Mesendoderm (in vitro differentiated cells): ENCODE measurements at regions not wholly inside any gene's neighbourhood (a gene's known extent, or its start where the extent isn't known, plus 50 kb on each side); places are given as distances from the start of the nearest gene placed in this dataset.

ENCODE experiments used
- DNase-seq: peaks from one replicate; pipeline ENCODE4 v3.0.0; 2013
- H2AK5ac ChIP-seq: 2 replicates; pipeline ENCODE4 v1.6.1; 2013; ENCODE audit warnings: low read length, inconsistent platforms
- H2BK120ac ChIP-seq: 2 replicates; pipeline ENCODE4 v1.6.1; 2013; ENCODE audit warnings: low read depth, mild to moderate bottlenecking, low read length, moderate library complexity, mixed read lengths
- H2BK15ac ChIP-seq: replicated peaks from 2 replicates; pipeline ENCODE4 v1.6.1; 2013; ENCODE audit warnings: low read depth, mild to moderate bottlenecking, moderate library complexity
- H2BK5ac ChIP-seq: 2 replicates; pipeline ENCODE4 v1.6.1; 2013; ENCODE audit warnings: low read length, inconsistent platforms
- H3K18ac ChIP-seq: 2 replicates; pipeline ENCODE4 v1.6.1; 2013; ENCODE audit warnings: mild to moderate bottlenecking, low read length, mixed read lengths
- H3K23ac ChIP-seq: one replicate; pipeline ENCODE4 v1.6.1; 2013; ENCODE audit warnings: low read length
- H3K27ac ChIP-seq: 2 replicates; pipeline ENCODE4 v1.5.1; 2013; ENCODE audit warnings: low read depth, mild to moderate bottlenecking, inconsistent platforms, low read length, moderate library complexity
- H3K27me3 ChIP-seq: 2 replicates; pipeline ENCODE4 v1.6.1; 2013; ENCODE audit warnings: low read length, control low read depth, mild to moderate bottlenecking, inconsistent platforms; ENCODE audit not compliant: insufficient read depth, poor library complexity
- H3K36me3 ChIP-seq: 2 replicates; pipeline ENCODE4 v1.6.1; 2013; ENCODE audit warnings: low read length, inconsistent platforms; ENCODE audit not compliant: control insufficient read depth, insufficient read depth
- H3K4ac ChIP-seq: one replicate; pipeline ENCODE4 v1.6.1; 2013; ENCODE audit warnings: low read depth, mild to moderate bottlenecking, low read length, moderate library complexity
- H3K4me1 ChIP-seq: 2 replicates; pipeline ENCODE4 v1.6.1; 2013; ENCODE audit warnings: low read depth, low read length, inconsistent platforms; ENCODE audit not compliant: control insufficient read depth
- H3K4me2 ChIP-seq: 2 replicates; pipeline ENCODE4 v1.6.1; 2013; ENCODE audit warnings: low read length
- H3K4me3 ChIP-seq: 2 replicates; pipeline ENCODE4 v1.5.1; 2013; ENCODE audit warnings: mild to moderate bottlenecking, low read length
- H3K56ac ChIP-seq: one replicate; pipeline ENCODE4 v1.6.1; 2013; ENCODE audit warnings: low read length
- H3K79me1 ChIP-seq: 2 replicates; pipeline ENCODE4 v1.6.1; 2013; ENCODE audit warnings: low read length, inconsistent platforms
- H3K79me2 ChIP-seq: 2 replicates; pipeline ENCODE4 v1.6.1; 2013; ENCODE audit warnings: mild to moderate bottlenecking, low read length; ENCODE audit not compliant: control insufficient read depth, insufficient read depth
- H3K9ac ChIP-seq: 2 replicates; pipeline ENCODE4 v1.6.1; 2013; ENCODE audit warnings: low read length, inconsistent platforms
- H4K5ac ChIP-seq: one replicate; pipeline ENCODE4 v1.6.1; 2013; ENCODE audit warnings: low read length
- H4K8ac ChIP-seq: one replicate; pipeline ENCODE4 v1.6.1; 2013; ENCODE audit warnings: low read depth, mild to moderate bottlenecking, control low read depth, low read length, moderate library complexity
- WGBS: extraction: QIAGEN DNeasy Blood & Tissue Kit; methylation state at CpG from one replicate; pipeline ENCODE4 v1.1.7; 2013; ENCODE audit warnings: low lambda C conversion rate, missing lambda C conversion rate; ENCODE audit not compliant: insufficient coverage; ENCODE audit errors: extremely low coverage; 5-methylcytosine and 5-hydroxymethylcytosine counted together

DNA sequence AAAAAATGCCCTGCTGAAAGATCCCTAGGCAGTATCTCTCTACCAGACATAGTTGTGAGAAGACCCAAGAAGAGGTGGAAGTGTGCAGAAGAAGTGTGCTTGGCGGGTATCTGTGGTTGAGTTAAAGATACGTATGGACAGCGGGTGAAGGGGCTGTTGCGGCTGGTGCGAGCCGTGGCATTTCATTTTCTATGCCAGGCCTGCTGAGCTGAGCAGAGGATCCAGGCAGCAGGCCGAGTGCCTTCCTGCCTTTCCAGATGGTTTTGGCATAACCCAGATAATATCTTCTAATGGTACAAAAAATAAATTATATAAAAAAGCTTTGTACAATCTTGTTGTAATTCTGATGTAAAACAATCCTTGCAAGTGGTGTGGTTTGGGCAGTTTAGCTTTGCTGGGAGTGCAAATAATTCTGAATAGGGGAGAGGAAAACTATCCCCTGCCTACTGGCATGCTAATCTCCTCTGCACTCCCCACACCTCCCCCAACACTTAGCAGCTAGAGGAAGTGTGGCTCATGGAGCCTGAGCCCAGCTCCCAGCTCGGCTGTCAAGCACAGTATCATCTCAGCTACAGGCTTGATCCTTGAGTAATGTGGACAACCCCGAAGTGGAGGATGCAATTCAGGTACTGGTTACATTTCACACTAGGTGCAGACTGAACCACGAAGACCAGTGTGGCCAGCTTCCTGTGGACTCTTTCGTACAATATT lies 168.9 kb downstream of the VRK1 start:
- no peak overlapping the region for H2BK5ac ChIP-seq
- no peaks in the 10 kb centered on the region for H3K4me1 ChIP-seq
- no peak overlapping the region for H3K4me3 ChIP-seq
- no peak overlapping the region for H3K4me2 ChIP-seq
- no peaks in the 10 kb centered on the region for H3K36me3 ChIP-seq
- H3K27me3 ChIP-seq = no peaks in the 10 kb centered on the region
- no peak overlapping the region for H2BK15ac ChIP-seq
- peak; percentile 62 for DNase-seq
- H3K27ac ChIP-seq = no peak overlapping the region
- no peak overlapping the region for H2AK5ac ChIP-seq
- no peak overlapping the region for H3K9ac ChIP-seq
- H3K56ac ChIP-seq = no peak overlapping the region
- H4K8ac ChIP-seq = no peak overlapping the region
- H3K79me2 ChIP-seq = no peaks in the 10 kb centered on the region
- H3K23ac ChIP-seq = no peak overlapping the region
- H2BK120ac ChIP-seq = no peak overlapping the region
- no peak overlapping the region for H3K18ac ChIP-seq
- WGBS = no CpG with 5 or more reads among the region's 11 CpGs
- no peak overlapping the region for H4K5ac ChIP-seq
- H3K79me1 ChIP-seq = no peaks in the 10 kb centered on the region
- no peak overlapping the region for H3K4ac ChIP-seq

- H3K18ac ChIP-seq = no peak overlapping the region
- no peak overlapping the region for H2AK5ac ChIP-seq
- no peak overlapping the region for H3K4ac ChIP-seq
- no peak overlapping the region for H3K23ac ChIP-seq
- H3K79me1 ChIP-seq = no peaks in the 10 kb centered on the region
- no peak overlapping the region for H3K9ac ChIP-seq
- H3K4me2 ChIP-seq = no peak overlapping the region
- no peak overlapping the region for H4K8ac ChIP-seq
- H2BK15ac ChIP-seq = no peak overlapping the region
- no peak overlapping the region for H3K4me3 ChIP-seq
- no peak overlapping the region for H2BK5ac ChIP-seq
- H3K36me3 ChIP-seq = no peaks in the 10 kb centered on the region
- H4K5ac ChIP-seq = no peak overlapping the region
- WGBS = 100% methylated on average over 1 of the region's 1 CpG
- H2BK120ac ChIP-seq = no peak overlapping the region
- no peaks in the 10 kb centered on the region for H3K27me3 ChIP-seq
- H3K56ac ChIP-seq = no peak overlapping the region
- DNase-seq = no peak
- no peaks in the 10 kb centered on the region for H3K4me1 ChIP-seq
- no peak overlapping the region for H3K27ac ChIP-seq
- H3K79me2 ChIP-seq = no peaks in the 10 kb centered on the region
These were observed 177.9 kb downstream of the VRK1 start for GRCh38 chr14:96975116-96975515.

- Histone ChIP-seq H2BK15ac (no peak overlapping the region), H4K5ac (no peak overlapping the region), H3K79me2 (no peaks in the 10 kb centered on the region), H3K4me2 (no peak overlapping the region), H2BK120ac (no peak overlapping the region), H3K4me1 (no peaks in the 10 kb centered on the region), H3K79me1 (no peaks in the 10 kb centered on the region), H3K4ac (no peak overlapping the region), H3K27ac (no peak overlapping the region), H3K4me3 (no peak overlapping the region), H3K27me3 (no peaks in the 10 kb centered on the region), H3K18ac (no peak overlapping the region), H2BK5ac (no peak overlapping the region), H3K9ac (no peak overlapping the region), H3K56ac (no peak overlapping the region), H2AK5ac (no peak overlapping the region), H3K36me3 (no peaks in the 10 kb centered on the region), H4K8ac (no peak overlapping the region), H3K23ac (no peak overlapping the region)
- WGBS = no CpG with 5 or more reads among the region's 4 CpGs
- no peak for DNase-seq
These were observed 181.5 kb downstream of the VRK1 start for GRCh38 chr14:96978525-96979272.

DNA sequence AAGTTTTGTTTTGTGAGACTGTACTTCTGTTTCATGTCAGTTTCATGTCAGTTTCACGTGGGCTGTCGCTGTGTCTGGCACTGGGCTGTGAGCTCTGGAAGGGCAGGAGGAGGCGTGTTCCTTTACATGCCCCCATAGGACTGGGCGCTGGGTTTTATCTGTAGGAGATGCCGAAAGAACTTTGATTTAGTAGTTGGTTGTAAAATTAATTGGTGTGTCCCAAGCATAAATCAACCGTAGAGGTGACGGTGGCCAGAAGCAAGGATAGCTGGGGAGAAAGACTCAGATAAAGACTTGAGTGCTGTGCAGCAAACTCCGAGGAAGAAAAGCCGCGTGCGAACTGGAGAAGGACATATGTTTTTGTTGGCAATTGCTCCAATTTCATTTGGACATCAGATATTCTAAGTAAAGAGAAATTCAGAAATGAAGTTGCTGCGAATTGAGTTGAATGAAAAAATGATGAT lies 182.5 kb downstream of the VRK1 start:
- H3K27ac ChIP-seq = no peak overlapping the region
- no peak overlapping the region for H3K18ac ChIP-seq
- H4K5ac ChIP-seq = no peak overlapping the region
- no peak overlapping the region for H3K4me3 ChIP-seq
- no peaks in the 10 kb centered on the region for H3K79me1 ChIP-seq
- no peak overlapping the region for H3K56ac ChIP-seq
- no peak overlapping the region for H3K4ac ChIP-seq
- no peak overlapping the region for H2BK5ac ChIP-seq
- H3K79me2 ChIP-seq = no peaks in the 10 kb centered on the region
- no peak overlapping the region for H4K8ac ChIP-seq
- no peak overlapping the region for H2AK5ac ChIP-seq
- no peak overlapping the region for H3K4me2 ChIP-seq
- no peak overlapping the region for H3K9ac ChIP-seq
- no peak overlapping the region for H2BK15ac ChIP-seq
- no peak for DNase-seq
- H3K23ac ChIP-seq = no peak overlapping the region
- H3K4me1 ChIP-seq = no peaks in the 10 kb centered on the region
- no peak overlapping the region for H2BK120ac ChIP-seq
- no peaks in the 10 kb centered on the region for H3K36me3 ChIP-seq
- 100% methylated on average over 1 of the region's 12 CpGs for WGBS
- H3K27me3 ChIP-seq = no peaks in the 10 kb centered on the region

DNA sequence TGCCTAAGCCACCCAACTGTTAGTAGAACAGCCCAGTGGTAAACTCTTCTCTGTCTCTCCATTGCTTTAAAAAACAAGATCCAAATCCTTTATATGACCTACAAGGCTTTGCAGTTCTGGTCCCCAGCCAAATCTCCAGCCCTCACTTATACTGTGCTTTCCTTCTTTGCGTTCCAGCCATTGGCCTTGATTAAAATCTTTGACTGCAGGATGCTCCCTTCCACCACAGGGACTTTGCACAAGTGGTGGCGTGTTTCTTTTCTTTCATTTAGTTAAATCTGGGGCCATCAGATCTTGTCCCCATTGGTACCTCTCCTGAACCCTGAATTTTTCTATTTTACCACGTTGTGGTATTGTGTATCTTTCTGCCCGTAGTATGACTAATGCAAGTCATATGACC lies 183.7 kb downstream of the VRK1 start:
- Histone ChIP-seq H3K36me3 (no peaks in the 10 kb centered on the region), H3K4me2 (no peak overlapping the region), H3K27ac (no peak overlapping the region), H3K79me1 (no peaks in the 10 kb centered on the region), H3K4me3 (no peak overlapping the region), H3K18ac (no peak overlapping the region), H3K79me2 (no peaks in the 10 kb centered on the region), H2BK15ac (no peak overlapping the region), H2BK5ac (no peak overlapping the region), H3K27me3 (no peaks in the 10 kb centered on the region), H3K56ac (no peak overlapping the region), H3K9ac (no peak overlapping the region), H3K4me1 (no peaks in the 10 kb centered on the region), H3K4ac (no peak overlapping the region), H4K5ac (no peak overlapping the region), H3K23ac (no peak overlapping the region), H2AK5ac (no peak overlapping the region), H2BK120ac (no peak overlapping the region), H4K8ac (no peak overlapping the region)
- no peak for DNase-seq
- no CpG with 5 or more reads among the region's 4 CpGs for WGBS
